NCI-H146 treated with DMSO at 0.1 percent for 48 hours (cell line): ENCODE measurements at regions not wholly inside any gene's neighbourhood (a gene's known extent, or its start where the extent isn't known, plus 50 kb on each side); places are given as distances from the start of the nearest gene placed in this dataset.

Source experiments
- DNase-seq: peaks from one replicate; lab custom pipeline; 2025; ENCODE audit not compliant: unreplicated experiment; lab: John Stamatoyannopoulos, UW

DNA sequence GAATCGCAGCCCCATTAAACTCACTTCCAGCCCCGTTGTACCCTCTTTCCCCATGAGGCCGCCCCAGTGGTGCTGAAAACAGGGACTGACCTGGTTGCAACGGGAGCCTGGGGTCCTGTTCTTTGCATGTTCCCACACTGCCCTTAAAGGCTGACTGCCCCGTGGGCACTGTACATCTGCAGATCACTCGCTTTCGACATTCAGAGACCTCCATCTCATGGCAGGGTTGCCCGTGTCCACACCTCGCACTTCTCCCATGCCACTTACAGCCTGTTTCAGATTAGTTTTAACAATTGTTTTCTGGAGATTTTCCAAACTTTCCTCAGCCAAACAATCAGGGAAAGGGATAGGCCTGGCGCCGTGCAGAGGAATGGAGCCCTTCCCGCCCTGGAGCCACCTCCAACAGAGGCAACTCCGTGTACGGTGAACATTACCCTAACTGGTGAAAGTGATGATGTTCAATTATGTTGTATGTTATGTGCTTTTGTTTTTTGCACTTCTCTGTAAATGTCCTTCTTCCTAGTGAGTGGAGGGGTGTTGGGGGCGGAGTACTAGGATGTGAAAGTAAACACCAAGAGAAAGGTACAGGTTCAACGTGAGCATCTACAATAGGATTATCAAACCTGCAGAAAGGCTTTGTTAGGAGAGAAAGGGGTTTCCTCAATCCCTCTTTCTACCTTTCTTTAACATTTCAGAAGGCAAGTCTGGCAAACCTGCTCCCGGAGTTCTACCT lies 262.8 kb downstream of the FOXO1 start:
- DNase-seq: no peak

- no peak for DNase-seq
These were observed 262.0 kb downstream of the FOXO1 start for GRCh38 chr13:40404407-40404806.

- no peak for DNase-seq
These were observed 261.3 kb downstream of the FOXO1 start for GRCh38 chr13:40404967-40405716.

DNA sequence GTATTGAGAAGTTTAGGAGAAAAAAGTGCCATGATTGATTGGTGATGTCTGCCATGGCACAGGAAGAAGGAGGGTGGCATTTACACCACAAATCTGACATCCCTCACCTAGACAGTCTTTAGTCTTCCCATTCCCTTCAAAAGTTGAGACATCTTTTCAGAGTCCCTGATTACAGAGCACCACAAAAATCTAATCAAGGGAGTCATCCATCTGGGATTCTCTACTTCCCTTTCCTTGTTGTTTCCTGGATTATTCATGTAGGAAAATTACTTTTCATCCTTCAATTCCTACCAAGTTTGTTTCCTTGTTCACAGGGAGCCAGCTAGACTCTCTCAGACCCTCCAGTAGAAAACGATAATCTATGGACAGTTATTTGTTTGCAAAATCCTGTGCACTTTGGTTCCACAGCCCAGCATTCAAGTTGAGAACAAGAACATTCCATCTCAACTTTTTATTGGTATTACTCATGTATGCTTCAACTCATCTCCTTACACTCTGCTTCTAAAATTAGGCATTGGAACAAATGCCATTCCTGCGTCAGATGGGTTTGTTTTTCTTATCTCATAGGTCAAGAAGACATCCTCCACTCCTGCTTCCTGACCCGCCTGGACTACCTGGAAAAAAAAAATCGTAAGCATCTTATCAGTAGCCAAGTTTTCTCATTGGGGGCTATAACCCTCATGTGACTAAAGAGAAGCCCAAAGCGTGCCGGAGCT lies 259.9 kb downstream of the FOXO1 start:
- DNase-seq: no peak

DNA sequence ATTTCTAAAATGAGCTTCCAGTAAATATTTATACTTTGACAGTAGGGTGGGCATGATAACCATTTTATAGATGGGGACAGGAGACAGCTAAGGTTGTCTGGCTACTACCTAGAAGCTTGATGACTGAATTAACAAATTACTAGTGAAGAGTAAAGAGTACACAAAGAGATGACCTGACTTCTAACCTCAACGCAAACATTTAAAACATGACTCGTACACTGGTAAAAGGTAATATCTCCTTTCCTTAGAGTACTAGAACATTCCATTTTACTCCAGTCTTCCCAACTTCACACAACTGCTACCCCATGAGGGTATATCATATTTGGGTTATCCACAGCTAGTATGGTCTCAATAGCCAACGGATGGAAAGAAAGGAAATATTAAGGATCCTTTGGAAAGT lies 258.9 kb downstream of the FOXO1 start:
- DNase-seq: no peak

DNA sequence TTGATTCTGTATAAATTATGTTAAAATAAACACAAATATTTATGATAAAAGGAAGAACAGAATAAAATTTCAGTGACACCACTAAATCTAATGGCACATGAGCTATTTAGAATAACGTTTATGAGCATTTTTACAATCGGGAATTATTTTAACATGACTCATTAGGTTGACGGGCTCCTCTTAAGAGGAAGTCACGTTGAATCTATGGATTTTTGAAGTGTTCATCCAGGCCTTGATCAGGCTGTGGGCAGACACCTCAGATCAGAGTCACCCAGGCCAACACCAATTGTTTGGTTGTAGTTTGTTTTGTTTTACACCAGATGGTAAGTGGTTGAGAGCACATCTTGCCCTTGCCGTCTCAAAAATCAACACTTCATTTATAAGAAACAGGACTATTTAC lies 257.8 kb downstream of the FOXO1 start:
- DNase-seq: no peak

- DNase-seq: no peak
These were observed 257.2 kb downstream of the FOXO1 start for GRCh38 chr13:40409278-40409677.

DNA sequence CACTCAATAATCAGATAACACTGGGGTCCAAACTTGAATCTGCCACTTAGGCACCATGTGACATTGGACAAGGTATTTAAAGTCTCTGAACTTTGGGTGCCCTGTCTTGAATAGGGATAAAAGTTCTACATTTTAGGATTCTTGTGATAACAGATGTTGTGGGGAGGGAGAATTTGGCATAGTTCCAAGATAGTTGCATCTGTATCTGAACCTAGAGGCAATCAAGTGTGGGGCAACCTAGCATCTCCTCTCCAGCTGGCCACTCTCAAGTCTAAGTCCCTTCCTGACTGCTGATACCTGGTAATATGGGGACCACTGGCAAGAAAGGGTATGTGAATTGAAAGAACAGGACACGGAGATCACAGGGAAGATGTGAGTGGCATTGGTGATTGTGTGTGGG lies 256.1 kb downstream of the FOXO1 start:
- no peak for DNase-seq

DNA sequence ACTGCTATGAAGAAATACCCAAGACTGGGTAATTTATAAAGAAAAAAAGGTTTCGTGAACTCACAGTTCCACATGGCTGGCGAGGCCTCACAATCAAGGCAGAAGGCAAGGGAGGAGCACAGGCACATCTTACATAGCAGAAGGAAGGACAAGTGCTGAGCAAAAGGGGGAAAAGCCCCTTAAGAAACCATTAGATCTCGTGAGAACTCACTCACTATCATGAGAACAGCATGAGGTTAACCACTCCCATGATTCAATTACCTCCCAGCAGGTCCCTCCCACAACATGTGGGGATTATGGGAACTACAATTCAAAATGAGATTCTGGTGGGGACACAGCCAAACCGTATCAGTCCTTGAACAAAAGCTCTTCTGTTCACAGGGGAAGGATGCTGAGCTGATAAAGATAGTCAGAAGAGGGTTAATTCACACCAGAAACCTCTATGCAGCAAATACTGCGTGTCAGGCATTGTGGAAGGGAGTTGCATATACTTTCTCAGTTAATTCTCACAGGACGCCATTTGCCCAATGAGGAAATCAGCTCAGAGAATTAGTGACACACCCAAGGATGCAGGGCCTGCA lies 246.2 kb downstream of the FOXO1 start:
- no peak for DNase-seq

DNA sequence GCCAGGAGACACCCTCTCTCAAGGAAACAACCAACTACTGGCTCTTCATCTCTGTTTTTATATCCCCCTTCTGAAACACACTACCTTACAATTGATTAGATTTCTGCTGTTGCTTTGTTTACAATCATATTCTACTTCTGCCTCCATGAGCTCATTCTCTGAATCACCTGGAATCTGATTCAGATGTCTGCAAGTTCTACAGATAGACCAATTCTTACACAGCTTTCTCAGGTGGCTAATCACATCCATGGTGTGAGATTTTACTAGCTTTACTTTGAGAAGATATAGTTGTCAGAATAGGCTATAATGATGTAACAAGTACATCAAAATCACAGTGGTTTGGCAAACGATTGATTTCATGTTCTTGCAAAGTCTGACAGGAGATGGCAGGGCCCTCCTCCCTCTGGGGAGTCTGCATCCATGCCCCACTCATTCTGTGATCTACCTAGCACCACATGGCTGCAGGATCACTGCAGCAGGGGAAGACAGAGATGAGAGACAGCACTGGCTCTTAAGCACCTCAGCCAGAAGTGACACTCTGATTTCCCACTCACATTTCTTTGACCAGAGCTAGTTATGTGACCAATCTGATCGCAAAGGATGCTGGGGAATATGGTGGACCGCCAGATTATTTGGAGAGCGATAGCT lies 243.7 kb downstream of the FOXO1 start:
- no peak for DNase-seq

DNA sequence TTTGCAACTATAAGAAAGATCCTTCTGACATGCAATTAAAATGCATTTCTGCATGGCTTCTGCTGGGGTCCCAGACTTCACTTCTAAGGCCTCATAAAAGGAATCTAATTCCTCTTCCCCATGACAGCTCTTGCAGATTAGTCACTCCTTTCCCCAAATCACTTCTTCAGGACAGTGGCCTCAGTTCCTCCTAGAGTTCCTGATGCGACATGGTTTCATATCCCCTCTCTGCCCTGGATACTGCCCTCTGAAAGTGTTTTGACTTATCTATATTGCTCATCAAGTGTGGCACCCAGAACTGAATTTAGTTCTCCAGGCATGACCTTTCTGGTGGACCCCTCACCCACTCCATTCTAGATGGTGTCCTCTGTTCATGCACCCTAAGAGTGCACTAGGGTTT lies 238.1 kb downstream of the FOXO1 start:
- no peak for DNase-seq

DNA sequence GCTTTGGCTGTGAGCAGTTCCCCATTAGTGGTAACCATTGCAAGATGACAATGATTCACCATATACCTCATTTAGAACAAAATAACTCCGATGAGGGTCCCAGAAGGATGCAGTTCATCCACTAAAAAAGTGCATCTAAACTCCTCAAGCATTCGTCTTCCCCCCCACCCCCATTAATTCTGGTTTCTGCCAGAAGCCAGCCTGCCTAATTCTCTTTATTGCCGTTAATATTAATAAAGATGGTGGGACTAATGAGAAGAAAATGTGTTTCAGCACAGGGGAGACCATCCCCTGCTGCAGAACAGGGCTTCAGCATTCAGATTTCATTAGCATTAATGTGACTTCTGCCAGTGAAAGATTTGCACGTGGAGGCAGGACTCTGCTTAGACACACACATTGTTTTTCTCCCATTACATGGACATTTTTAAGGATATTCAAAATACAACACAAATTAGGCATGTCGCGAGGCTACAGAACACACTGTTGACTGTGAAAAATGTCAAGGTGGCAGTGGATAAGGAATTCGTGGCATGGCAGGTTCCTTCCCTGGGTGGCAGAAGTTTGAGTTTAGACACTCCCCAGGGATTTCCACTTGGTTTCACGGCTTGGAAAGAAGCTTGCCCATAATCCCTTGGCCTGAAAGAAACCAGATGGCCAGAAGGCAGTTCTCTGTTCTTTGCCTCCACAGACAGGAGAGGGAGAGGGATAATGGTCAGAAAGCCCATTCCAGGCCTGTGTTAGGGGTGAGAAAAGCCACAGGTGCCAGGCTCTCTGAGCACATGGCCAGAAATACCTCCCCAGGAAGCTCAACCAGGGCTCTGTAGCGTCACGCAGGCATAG lies 236.5 kb downstream of the FOXO1 start:
- DNase-seq: no peak

GRCh38 chr13:40432018-40432978 lies 234.1 kb downstream of the FOXO1 start:
- no peak for DNase-seq

- no peak for DNase-seq
These were observed 233.4 kb downstream of the FOXO1 start for GRCh38 chr13:40433001-40433400.

DNA sequence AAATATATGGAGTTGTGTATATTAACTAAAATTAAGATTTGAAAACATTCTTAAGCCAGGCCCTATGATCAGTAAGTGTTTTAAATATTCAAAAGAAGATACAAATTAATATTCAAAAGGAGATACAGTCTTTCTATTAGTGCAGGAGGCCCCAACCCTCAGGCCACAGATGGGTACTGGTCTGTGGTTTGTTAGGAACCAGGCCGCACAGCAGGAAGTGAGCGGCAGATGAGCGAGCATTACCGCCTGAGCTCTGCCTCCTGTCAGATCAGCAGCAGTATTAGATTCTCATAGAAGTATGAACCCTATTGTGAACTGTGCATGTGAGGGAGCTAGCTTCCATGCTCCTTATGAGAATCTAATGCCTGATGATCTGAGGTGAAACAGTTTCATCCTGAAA lies 232.9 kb downstream of the FOXO1 start:
- no peak for DNase-seq

DNA sequence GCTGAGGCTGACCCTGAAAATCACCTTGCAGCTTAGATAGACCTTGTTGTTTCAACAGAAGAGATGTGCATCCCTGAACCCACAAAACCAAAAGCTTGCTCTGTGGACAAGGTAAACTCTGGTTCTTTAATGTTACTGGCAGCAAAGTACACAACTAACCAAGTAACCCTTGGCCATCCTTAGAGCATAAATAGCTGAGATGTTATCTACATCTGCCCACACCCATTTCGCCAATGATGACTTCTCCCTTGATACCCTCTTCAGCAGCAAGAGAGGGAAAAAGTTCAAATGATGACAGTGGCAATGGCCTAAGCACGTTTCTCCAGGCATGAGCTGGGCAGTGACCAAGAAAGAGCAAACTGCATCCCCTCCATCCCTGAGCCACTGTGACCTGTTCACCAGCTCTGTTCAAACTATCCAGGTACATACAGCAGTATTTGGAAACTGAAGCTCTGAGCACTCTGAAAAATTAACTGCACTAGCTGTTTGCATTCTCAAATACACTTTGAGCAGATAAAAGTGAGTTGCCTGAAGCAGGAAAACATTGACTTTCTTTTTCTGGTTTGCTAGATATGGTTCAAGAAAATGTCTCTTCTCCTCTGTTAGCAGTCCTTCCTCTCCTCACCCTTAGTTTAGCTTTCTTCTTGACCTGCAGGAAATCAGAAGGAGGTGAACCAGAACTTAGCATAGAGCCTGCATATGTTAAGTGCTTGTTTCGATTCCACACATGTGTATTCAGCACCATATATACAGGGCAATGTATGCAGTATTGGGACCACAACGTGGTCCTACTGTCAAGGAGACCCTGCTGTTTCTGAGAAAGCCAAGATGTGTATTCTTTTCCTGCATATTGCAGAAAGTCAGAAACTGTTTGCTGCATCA lies 231.7 kb downstream of the FOXO1 start:
- no peak for DNase-seq

- no peak for DNase-seq
These were observed 228.3 kb downstream of the FOXO1 start for GRCh38 chr13:40438022-40438680.
